Epidermal melanocyte (primary cell): ENCODE measurements at regions not wholly inside any gene's neighbourhood (a gene's known extent, or its start where the extent isn't known, plus 50 kb on each side); places are given as distances from the start of the nearest gene placed in this dataset.
"Not testable (repeated sequence)": the region's sequence is repeated elsewhere in the genome, so short reads cannot be mapped to it uniquely, and the experiment has no call there.

Experiments
- DNase-seq: peaks from one replicate; pipeline ENCODE4 v3.0.0; 2011; ENCODE audit warnings: low spot score; ENCODE audit not compliant: insufficient read length

- DNase-seq = no peak
These were observed 1084.2 kb upstream of the COX7C start for GRCh38 chr5:85533341-85534047.

- DNase-seq = no peak
These were observed 1079.4 kb upstream of the COX7C start for GRCh38 chr5:85538362-85538761.

- DNase-seq = no peak
These were observed 1072.6 kb upstream of the COX7C start for GRCh38 chr5:85545129-85545528.

- DNase-seq = no peak
These were observed 1068.5 kb upstream of the COX7C start for GRCh38 chr5:85549229-85549628.

- no peak for DNase-seq
These were observed 1067.7 kb upstream of the COX7C start for GRCh38 chr5:85549836-85550599.

GRCh38 chr5:85556464-85556863 lies 1061.3 kb upstream of the COX7C start:
- no peak for DNase-seq

- no peak for DNase-seq
These were observed 1041.1 kb upstream of the COX7C start for GRCh38 chr5:85576666-85577065.

GRCh38 chr5:85587806-85588205 lies 1029.9 kb upstream of the COX7C start:
- DNase-seq = not testable (repeated sequence)

GRCh38 chr5:85588268-85588667 lies 1029.5 kb upstream of the COX7C start:
- DNase-seq = not testable (repeated sequence)

- DNase-seq = no peak
These were observed 1027.0 kb upstream of the COX7C start for GRCh38 chr5:85590764-85591163.

- no peak for DNase-seq
These were observed 1026.4 kb upstream of the COX7C start for GRCh38 chr5:85591311-85591710.

GRCh38 chr5:85602843-85603242 lies 1014.9 kb upstream of the COX7C start:
- DNase-seq = no peak

- no peak for DNase-seq
These were observed 1013.4 kb upstream of the COX7C start for GRCh38 chr5:85604378-85604777.

- no peak for DNase-seq
These were observed 1013.0 kb upstream of the COX7C start for GRCh38 chr5:85604786-85605185.

- no peak for DNase-seq
These were observed 1012.4 kb upstream of the COX7C start for GRCh38 chr5:85605381-85605780.

GRCh38 chr5:85614489-85614888 lies 1003.3 kb upstream of the COX7C start:
- DNase-seq = no peak

GRCh38 chr5:85621668-85622067 lies 996.1 kb upstream of the COX7C start:
- no peak for DNase-seq

GRCh38 chr5:85628153-85628552 lies 989.6 kb upstream of the COX7C start:
- DNase-seq = no peak

- DNase-seq = not testable (repeated sequence)
These were observed 979.1 kb upstream of the COX7C start for GRCh38 chr5:85638495-85639125.

GRCh38 chr5:85646036-85646435 lies 971.7 kb upstream of the COX7C start:
- no peak for DNase-seq

- DNase-seq = no peak
These were observed 971.1 kb upstream of the COX7C start for GRCh38 chr5:85646641-85647040.

- DNase-seq = no peak
These were observed 970.2 kb upstream of the COX7C start for GRCh38 chr5:85647349-85648127.
